HCT116 (cell line): ENCODE measurements at regions not wholly inside any gene's neighbourhood (a gene's known extent, or its start where the extent isn't known, plus 50 kb on each side); places are given as distances from the start of the nearest gene placed in this dataset.

ENCODE experiments used
- ATAC-seq: fragments of 200-7000 bp; cut with Tn5 transposase; 2 replicates; pipeline ENCODE4 v1.9.1; 2020; ENCODE audit warnings: mild to moderate bottlenecking, moderate library complexity
- BruUV-seq: library from RNA; stranded (reverse); fragments of 400-500 nt; replicated peaks from 2 replicates; lab custom pipeline; 2021; lab: Mats Ljungman, UMichigan
- CTCF ChIA-PET: fragments of 300-600 bp; sonication (Branson Sonifier 250); formaldehyde crosslinking; loops from one replicate; lab custom pipeline; 2021; ENCODE audit warnings: antibody characterized with exemption; lab: Charles Lee
- POLR2A ChIA-PET: fragments of 300-600, 350-600 bp; sonication (Branson Sonifier 250); formaldehyde crosslinking; loops from one replicate; lab custom pipeline; 2021; ENCODE audit warnings: antibody characterized with exemption; lab: Charles Lee
- RAD21 ChIA-PET, 2 experiments: fragments of 300-600 bp; sonication (Branson Sonifier 250); formaldehyde crosslinking; loops; one replicate each; lab custom pipeline; 2023; ENCODE audit warnings: low total read pairs in 2 of 2; ENCODE audit not compliant: uncharacterized antibody in 2 of 2, unreplicated experiment in 2 of 2, low non-redundant PET in 1 of 2; lab: Charles Lee
- DNase-seq: peaks from one replicate; pipeline ENCODE4 v3.0.0-alpha.2; 2010; ENCODE audit warnings: low read depth, low spot score
- H2AFZ ChIP-seq: fragments of 200-600 bp; shearing (Covaris generic), sonication (generic); 2 replicates; pipeline ENCODE4 v1.6.1; 2017; ENCODE audit warnings: low read depth, mixed run types, mixed read lengths, antibody characterized with exemption, low read length; ENCODE audit not compliant: poor library complexity, severe bottlenecking
- H3K27ac ChIP-seq: 2 replicates; pipeline ENCODE4 v1.5.1; 2012; ENCODE audit warnings: low read depth, low read length
- H3K27me3 ChIP-seq: fragments of 200-600 bp; sonication (generic); 2 replicates; pipeline ENCODE4 v1.6.1; 2016; ENCODE audit warnings: mixed run types, low read length, mixed read lengths; ENCODE audit not compliant: insufficient read depth
- H3K36me3 ChIP-seq, 2 experiments: fragments of 200-500 bp in 1 of 2; fragments of 200-600 bp in 1 of 2; sonication (Bioruptor generic) in 1 of 2; sonication (generic) in 1 of 2; 2 replicates each; pipeline versions ENCODE4 v1.5.1 to v1.6.1; 2014 to 2016; ENCODE audit warnings: low read length in 2 of 2, inconsistent platforms in 1 of 2, mixed read lengths in 1 of 2, mixed run types in 1 of 2; ENCODE audit not compliant: insufficient read depth in 2 of 2, control insufficient read depth in 1 of 2
- H3K4me1 ChIP-seq, 2 experiments: fragments of 200-600 bp in 1 of 2; sonication (generic) in 1 of 2; 2 replicates each; pipeline versions ENCODE4 v1.5.1 to v1.6.1; 2012 to 2017; ENCODE audit warnings: low read length in 2 of 2, inconsistent platforms in 1 of 2, mild to moderate bottlenecking in 1 of 2, mixed read lengths in 1 of 2, mixed run types in 1 of 2, moderate library complexity in 1 of 2; ENCODE audit not compliant: insufficient read depth in 2 of 2, control insufficient read depth in 1 of 2
- H3K4me2 ChIP-seq: fragments of 200-600 bp; sonication (generic); 2 replicates; pipeline ENCODE4 v1.6.1; 2017; ENCODE audit warnings: mixed run types, low read length, mixed read lengths
- H3K4me3 ChIP-seq, 2 experiments: fragments of 200-600 bp in 1 of 2; sonication (generic) in 1 of 2; replicated peaks in 1 of 2; 2 replicates each; pipeline ENCODE4 v1.5.1; 2011 to 2016; ENCODE audit warnings: low read length in 2 of 2, control low read depth in 1 of 2, low read depth in 1 of 2, mild to moderate bottlenecking in 1 of 2, mixed read lengths in 1 of 2, mixed run types in 1 of 2
- H3K79me2 ChIP-seq: fragments of 200-600 bp; sonication (generic); 2 replicates; pipeline ENCODE4 v1.6.1; 2017; ENCODE audit warnings: mild to moderate bottlenecking, mixed run types, low read length, moderate library complexity, mixed read lengths; ENCODE audit not compliant: insufficient read depth
- H3K9ac ChIP-seq: fragments of 200-600 bp; sonication (generic); 2 replicates; pipeline ENCODE4 v1.6.1; 2016; ENCODE audit warnings: low read length, mixed read lengths
- H3K9me2 ChIP-seq: fragments of 200-600 bp; sonication (generic), shearing (Covaris generic); 2 replicates; pipeline ENCODE4 v1.6.1; 2017; ENCODE audit warnings: mixed run types, mild to moderate bottlenecking, moderate library complexity; ENCODE audit not compliant: insufficient read depth
- H3K9me3 ChIP-seq, 2 experiments: fragments of 200-500 bp in 1 of 2; fragments of 200-600 bp in 1 of 2; sonication (Bioruptor generic) in 1 of 2; sonication (generic) in 1 of 2; 2 replicates each; pipeline ENCODE4 v1.6.1; 2014 to 2017; ENCODE audit warnings: low read length in 2 of 2, mixed read lengths in 2 of 2, inconsistent platforms in 1 of 2, low read depth in 1 of 2, mild to moderate bottlenecking in 1 of 2, mixed run types in 1 of 2, moderate library complexity in 1 of 2; ENCODE audit not compliant: control insufficient read depth in 1 of 2, insufficient read depth in 1 of 2
- H4K20me1 ChIP-seq: fragments of 200-600 bp; sonication (generic), shearing (Covaris generic); 2 replicates; pipeline ENCODE4 v1.6.1; 2017; ENCODE audit warnings: mixed run types, mild to moderate bottlenecking, moderate library complexity; ENCODE audit not compliant: insufficient read depth
- ELF1 ChIP-seq: IDR thresholded peaks from 2 replicates; pipeline ENCODE4 v1.6.1; 2012; ENCODE audit warnings: low read depth, borderline replicate concordance
- EZH2phosphoT487 ChIP-seq: fragments of 200-600 bp; IDR thresholded peaks from 2 replicates; pipeline ENCODE4 v1.6.1; 2018; ENCODE audit warnings: antibody characterized with exemption, borderline replicate concordance
- JUND ChIP-seq: IDR thresholded peaks from 2 replicates; pipeline ENCODE4 v1.6.1; 2012
- POLR2AphosphoS5 ChIP-seq: IDR thresholded peaks from 2 replicates; pipeline ENCODE4 v1.6.1; 2011; ENCODE audit warnings: mild to moderate bottlenecking, low read depth, low read length, moderate library complexity
- RAD21 ChIP-seq: IDR thresholded peaks from 2 replicates; pipeline ENCODE4 v1.6.1; 2012; ENCODE audit warnings: low read depth, mild to moderate bottlenecking
- SIN3A ChIP-seq: IDR thresholded peaks from 2 replicates; pipeline ENCODE4 v1.6.1; 2012; ENCODE audit warnings: low read depth
- SRF ChIP-seq: IDR thresholded peaks from 2 replicates; pipeline ENCODE4 v1.6.1; 2012; ENCODE audit warnings: low read depth
- TCF7L2 ChIP-seq: IDR thresholded peaks from 2 replicates; pipeline ENCODE4 v1.7.0; 2011; ENCODE audit warnings: borderline replicate concordance, inconsistent platforms; ENCODE audit not compliant: insufficient read depth, insufficient read length; ENCODE audit errors: extremely low read depth
- YY1 ChIP-seq: IDR thresholded peaks from 2 replicates; pipeline ENCODE4 v1.6.1; 2011; ENCODE audit warnings: low read length, low read depth, moderate library complexity, mild to moderate bottlenecking; ENCODE audit not compliant: insufficient replicate concordance; ENCODE audit errors: extremely low read depth
- ZNF274 ChIP-seq: fragments of 200-500 bp; sonication (Bioruptor generic); IDR thresholded peaks from 2 replicates; pipeline ENCODE4 v1.6.1; 2014; ENCODE audit warnings: mild to moderate bottlenecking, low read depth, low read length, inconsistent platforms
- intact Hi-C: fragments of 100-400 bp; cut with micrococcal nuclease; formaldehyde crosslinking; loops from 2 replicates; pipeline ENCODE4 v1.10.0; 2022
- TF ChIP-seq, protein P1 (sequence below): IDR thresholded peaks from 2 replicates; pipeline ENCODE4 v1.6.1; 2012; ENCODE audit warnings: low read depth
- TF ChIP-seq, protein P2 (sequence below): IDR thresholded peaks from 2 replicates; pipeline ENCODE4 v1.6.1; 2011; ENCODE audit warnings: mild to moderate bottlenecking, low read length, moderate library complexity; ENCODE audit not compliant: insufficient replicate concordance; ENCODE audit errors: extremely low read depth

DNA sequence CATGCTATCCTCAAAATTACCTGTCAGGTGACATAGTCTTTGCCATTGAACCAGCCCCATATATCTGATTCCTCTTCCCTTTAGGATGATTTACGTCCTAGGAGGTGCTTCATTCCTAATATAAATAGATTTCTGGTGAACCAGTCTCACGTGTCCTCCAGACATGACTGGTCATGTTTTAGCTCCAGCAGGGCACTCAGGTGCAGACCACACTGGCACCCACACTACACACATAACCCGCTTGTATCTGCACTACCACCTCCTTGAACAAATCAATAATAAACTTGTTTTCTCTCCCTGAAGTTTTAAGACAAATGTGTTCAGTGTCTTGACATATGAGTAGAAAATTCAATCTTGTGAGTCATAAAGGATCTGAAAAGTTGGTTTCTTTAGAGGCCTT lies 155.5 kb downstream of the GOLIM4 start:
- no TSS peak for BruUV-seq
- no peaks in the 10 kb centered on the region; a peak in 1 of 4 replicates for H3K4me1 ChIP-seq
- no peak for ATAC-seq
- TF ChIP-seq RAD21 = no peak
- no peak for TF ChIP-seq JUND
- TF ChIP-seq, all 23 proteins: peak for 0
- Histone ChIP-seq H3K27me3 (no peaks in the 10 kb centered on the region), H3K4me3 (no peak overlapping the region), H2AFZ (no peak overlapping the region), H3K79me2 (no peaks in the 10 kb centered on the region), H3K9ac (no peak overlapping the region), H4K20me1 (no peaks in the 10 kb centered on the region), H3K27ac (no peak overlapping the region), H3K36me3 (no peaks in the 10 kb centered on the region), H3K4me2 (no peak overlapping the region), H3K9me3 (no peaks in the 10 kb centered on the region), H3K9me2 (no peaks in the 10 kb centered on the region)
- ChIA-PET POLR2A (no interaction called here), CTCF (no interaction called here), RAD21 (no interaction called here)
- intact Hi-C loops = no loop called here
- DNase-seq = no peak

DNA sequence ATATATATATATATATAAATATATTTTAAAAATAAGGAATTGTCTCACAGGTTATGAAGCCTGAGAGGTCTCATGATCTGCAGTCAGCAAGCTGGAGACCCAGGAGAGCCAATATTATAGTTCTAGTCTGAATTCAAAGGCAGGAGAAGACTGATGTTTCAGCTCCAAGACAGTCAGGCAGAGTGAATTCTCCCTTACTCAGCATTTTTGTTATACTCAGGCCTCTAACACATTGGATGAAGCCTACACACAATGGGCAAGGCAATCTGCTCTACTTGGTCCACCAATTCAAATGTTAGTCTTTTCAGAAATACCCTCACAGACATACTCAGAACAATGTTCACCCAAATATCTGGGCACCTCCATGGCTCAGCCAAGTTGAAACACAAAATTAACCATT lies 157.2 kb downstream of the GOLIM4 start:
- Histone ChIP-seq H2AFZ (no peak overlapping the region), H4K20me1 (no peaks in the 10 kb centered on the region), H3K4me1 (no peaks in the 10 kb centered on the region; a peak in 1 of 4 replicates), H3K27me3 (no peaks in the 10 kb centered on the region), H3K9me3 (no peaks in the 10 kb centered on the region), H3K4me2 (no peak overlapping the region), H3K79me2 (no peaks in the 10 kb centered on the region), H3K4me3 (no peak overlapping the region), H3K27ac (no peak overlapping the region), H3K9ac (no peak overlapping the region), H3K9me2 (no peaks in the 10 kb centered on the region), H3K36me3 (no peaks in the 10 kb centered on the region)
- no peak for ATAC-seq
- intact Hi-C loops = no loop called here
- ChIA-PET POLR2A (no interaction called here), RAD21 (no interaction called here), CTCF (no interaction called here)
- no TSS peak for BruUV-seq
- TF ChIP-seq SRF (no peak), ZNF274 (no peak), TCF7L2 (no peak), EZH2phosphoT487 (no peak), YY1 (no peak), POLR2AphosphoS5 (no peak), ELF1 (no peak), SIN3A (no peak), RAD21 (no peak), JUND (no peak)
- TF ChIP-seq, protein P1, sequence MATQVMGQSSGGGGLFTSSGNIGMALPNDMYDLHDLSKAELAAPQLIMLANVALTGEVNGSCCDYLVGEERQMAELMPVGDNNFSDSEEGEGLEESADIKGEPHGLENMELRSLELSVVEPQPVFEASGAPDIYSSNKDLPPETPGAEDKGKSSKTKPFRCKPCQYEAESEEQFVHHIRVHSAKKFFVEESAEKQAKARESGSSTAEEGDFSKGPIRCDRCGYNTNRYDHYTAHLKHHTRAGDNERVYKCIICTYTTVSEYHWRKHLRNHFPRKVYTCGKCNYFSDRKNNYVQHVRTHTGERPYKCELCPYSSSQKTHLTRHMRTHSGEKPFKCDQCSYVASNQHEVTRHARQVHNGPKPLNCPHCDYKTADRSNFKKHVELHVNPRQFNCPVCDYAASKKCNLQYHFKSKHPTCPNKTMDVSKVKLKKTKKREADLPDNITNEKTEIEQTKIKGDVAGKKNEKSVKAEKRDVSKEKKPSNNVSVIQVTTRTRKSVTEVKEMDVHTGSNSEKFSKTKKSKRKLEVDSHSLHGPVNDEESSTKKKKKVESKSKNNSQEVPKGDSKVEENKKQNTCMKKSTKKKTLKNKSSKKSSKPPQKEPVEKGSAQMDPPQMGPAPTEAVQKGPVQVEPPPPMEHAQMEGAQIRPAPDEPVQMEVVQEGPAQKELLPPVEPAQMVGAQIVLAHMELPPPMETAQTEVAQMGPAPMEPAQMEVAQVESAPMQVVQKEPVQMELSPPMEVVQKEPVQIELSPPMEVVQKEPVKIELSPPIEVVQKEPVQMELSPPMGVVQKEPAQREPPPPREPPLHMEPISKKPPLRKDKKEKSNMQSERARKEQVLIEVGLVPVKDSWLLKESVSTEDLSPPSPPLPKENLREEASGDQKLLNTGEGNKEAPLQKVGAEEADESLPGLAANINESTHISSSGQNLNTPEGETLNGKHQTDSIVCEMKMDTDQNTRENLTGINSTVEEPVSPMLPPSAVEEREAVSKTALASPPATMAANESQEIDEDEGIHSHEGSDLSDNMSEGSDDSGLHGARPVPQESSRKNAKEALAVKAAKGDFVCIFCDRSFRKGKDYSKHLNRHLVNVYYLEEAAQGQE = no peak
- TF ChIP-seq, protein P2, sequence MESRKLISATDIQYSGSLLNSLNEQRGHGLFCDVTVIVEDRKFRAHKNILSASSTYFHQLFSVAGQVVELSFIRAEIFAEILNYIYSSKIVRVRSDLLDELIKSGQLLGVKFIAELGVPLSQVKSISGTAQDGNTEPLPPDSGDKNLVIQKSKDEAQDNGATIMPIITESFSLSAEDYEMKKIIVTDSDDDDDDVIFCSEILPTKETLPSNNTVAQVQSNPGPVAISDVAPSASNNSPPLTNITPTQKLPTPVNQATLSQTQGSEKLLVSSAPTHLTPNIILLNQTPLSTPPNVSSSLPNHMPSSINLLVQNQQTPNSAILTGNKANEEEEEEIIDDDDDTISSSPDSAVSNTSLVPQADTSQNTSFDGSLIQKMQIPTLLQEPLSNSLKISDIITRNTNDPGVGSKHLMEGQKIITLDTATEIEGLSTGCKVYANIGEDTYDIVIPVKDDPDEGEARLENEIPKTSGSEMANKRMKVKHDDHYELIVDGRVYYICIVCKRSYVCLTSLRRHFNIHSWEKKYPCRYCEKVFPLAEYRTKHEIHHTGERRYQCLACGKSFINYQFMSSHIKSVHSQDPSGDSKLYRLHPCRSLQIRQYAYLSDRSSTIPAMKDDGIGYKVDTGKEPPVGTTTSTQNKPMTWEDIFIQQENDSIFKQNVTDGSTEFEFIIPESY = no peak
- DNase-seq = no peak
